Right lobe of liver (tissue), 4 donors: ENCODE measurements at regions not wholly inside any gene's neighbourhood (a gene's known extent, or its start where the extent isn't known, plus 50 kb on each side); places are given as distances from the start of the nearest gene placed in this dataset.

Experiments used
- CTCF ChIP-seq, 4 donors: fragments of 200-600 bp in 3 of 4; fragments of 450-650 bp in 1 of 4; IDR thresholded peaks; one replicate each; pipeline versions ENCODE4 v1.5.1 to v1.8.0; 2016 to 2022; ENCODE audit warnings: antibody characterized with exemption in 4 of 4, mild to moderate bottlenecking in 2 of 4
- POLR2A ChIP-seq: fragments of 450-650 bp; IDR thresholded peaks from one replicate; pipeline ENCODE4 v1.6.1; 2017; ENCODE audit warnings: antibody characterized with exemption, mild to moderate bottlenecking
- donor health status: DM: no; HTN: no; CAD: no.
- donor health status: DM: no; HTN: no; CAD: no.
- donor health status: DM: no; HTN: yes; CAD: no.

DNA sequence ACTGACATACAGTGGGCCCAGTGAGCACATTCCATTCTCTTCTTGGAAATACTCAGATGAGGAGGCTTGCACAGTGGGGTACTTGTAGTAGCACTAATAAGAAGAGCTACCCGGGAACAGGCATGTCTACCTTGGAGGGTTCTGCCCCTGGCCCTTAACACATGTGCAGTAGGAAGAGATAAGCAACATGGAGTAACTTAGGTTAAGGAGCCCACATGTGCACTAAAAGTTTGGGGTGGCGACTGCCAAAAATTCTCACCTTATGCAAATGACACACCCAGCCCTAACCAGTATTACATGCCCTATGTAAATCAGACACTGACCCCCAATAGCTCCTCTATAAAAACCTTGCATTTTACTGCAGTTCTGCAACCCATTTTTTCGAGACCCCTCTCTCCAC, 1313.3 kb downstream of the KCNT2 start:
- TF ChIP-seq CTCF (IDR thresholded peaks at IDR 0.05): no peak
- no peak for TF ChIP-seq POLR2A
